ENCODE measurements at regions not wholly inside any gene's neighbourhood (a gene's known extent, or its start where the extent isn't known, plus 50 kb on each side); places are given as distances from the start of the nearest gene placed in this dataset.

DNA sequence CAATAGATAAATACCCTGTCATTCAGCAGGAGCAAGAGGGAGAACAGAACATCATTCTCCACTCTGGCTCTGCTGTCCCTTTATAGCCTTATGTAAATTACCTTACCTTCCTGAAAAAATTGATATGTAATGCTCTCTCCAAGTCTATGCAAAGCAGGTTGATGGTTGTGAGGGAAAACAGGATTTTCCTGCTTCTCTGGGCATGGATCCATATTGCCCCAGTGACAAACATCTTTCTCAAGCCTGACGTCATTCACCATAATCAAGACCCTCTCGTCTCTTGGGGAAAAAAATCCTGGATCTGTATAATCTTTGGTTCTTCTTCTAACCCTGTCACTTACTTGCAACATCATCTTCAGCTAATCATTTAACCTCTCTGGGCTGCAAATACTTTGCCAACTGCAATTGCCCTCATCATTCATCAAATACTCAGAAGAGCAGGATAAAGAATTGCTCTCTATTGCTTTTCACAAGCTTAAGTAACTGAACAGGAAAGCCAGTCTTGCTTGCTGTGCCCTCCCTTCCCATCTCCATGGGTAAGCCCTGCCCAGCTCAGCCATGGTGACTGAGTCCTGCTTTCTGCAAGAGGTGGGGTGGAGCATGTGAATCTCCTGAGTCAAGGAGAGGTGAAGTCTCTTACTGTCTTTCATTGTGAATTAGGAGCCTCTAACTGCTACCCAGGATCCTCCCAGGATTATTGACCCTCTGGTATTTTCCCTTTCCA lies 123.7 kb upstream of the KLF7 start:
- no peaks in the 10 kb centered on the region for H3K4me1 Mint-ChIP-seq
- DNase-seq (ENCODE audit: low spot score in 2 of 2) (no peak), ATAC-seq (replicated peaks; ENCODE audit: extremely low read depth, poor library complexity, severe bottlenecking) (no peak)
- peaks cover 9% of the 10 kb centered on the region for H3K27me3 Mint-ChIP-seq
- no peak overlapping the region for H3K27ac Mint-ChIP-seq (ENCODE audit: low read depth)
- no peak overlapping the region for H3K4me3 Mint-ChIP-seq
- no peaks in the 10 kb centered on the region for H3K36me3 Mint-ChIP-seq (ENCODE audit: insufficient read depth)
- H3K9me3 Mint-ChIP-seq: no peaks in the 10 kb centered on the region

DNA sequence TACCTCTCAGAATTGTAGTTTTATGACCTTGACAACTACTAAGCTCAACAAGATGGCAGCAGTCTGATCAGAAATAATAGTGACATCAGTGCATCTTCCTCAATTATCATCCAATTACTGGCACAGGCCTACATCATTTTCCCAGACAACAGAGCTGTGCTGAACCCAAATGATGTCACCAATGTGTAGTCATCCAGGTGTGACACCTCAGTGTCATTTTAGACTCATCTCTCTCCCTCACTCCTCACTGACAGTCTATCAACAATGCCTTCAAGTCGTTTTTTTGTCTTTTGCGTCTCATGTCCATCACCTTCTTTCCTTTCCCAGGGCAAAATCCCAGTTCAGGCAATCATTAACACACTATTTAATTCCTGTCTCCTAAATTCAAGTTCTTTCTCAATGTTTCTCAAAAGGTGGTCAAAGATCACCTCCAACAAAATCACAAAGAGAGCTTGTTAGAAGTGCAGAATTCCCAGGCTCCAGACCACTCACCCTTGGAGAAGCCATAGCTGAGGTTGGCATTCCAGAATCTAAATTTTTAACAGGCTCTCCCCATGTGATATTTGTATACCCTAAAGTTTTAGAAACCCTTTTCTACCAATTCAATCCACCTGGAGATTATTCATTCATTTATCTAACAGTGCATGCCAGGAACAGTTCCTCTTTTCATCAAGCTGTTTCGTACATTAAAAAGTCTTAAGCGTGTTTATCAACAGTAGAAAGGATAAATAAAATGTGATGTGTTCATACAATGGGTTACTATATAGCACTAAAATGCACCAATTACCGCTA lies 125.3 kb upstream of the KLF7 start:
- ATAC-seq (replicated peaks; ENCODE audit: extremely low read depth, poor library complexity, severe bottlenecking) (no peak), DNase-seq (ENCODE audit: low spot score in 2 of 2) (no peak)
- Mint-ChIP-seq H3K4me1 (no peaks in the 10 kb centered on the region), H3K9me3 (no peaks in the 10 kb centered on the region), H3K36me3 (ENCODE audit: insufficient read depth) (no peaks in the 10 kb centered on the region), H3K4me3 (no peak overlapping the region), H3K27me3 (no peaks in the 10 kb centered on the region), H3K27ac (ENCODE audit: low read depth) (no peak overlapping the region)

GRCh38 chr2:207291625-207292252 lies 126.0 kb upstream of the KLF7 start:
- no peak for ATAC-seq (replicated peaks; ENCODE audit: extremely low read depth, poor library complexity, severe bottlenecking)
- Mint-ChIP-seq H3K27ac (ENCODE audit: low read depth) (no peak overlapping the region), H3K4me1 (no peaks in the 10 kb centered on the region), H3K4me3 (no peak overlapping the region), H3K27me3 (peaks cover 1% of the 10 kb centered on the region), H3K9me3 (no peaks in the 10 kb centered on the region), H3K36me3 (ENCODE audit: insufficient read depth) (no peaks in the 10 kb centered on the region)
- DNase-seq (ENCODE audit: low spot score in 2 of 2): no peak

GRCh38 chr2:207296265-207296948 lies 130.7 kb upstream of the KLF7 start:
- Mint-ChIP-seq H3K27me3 (peaks cover 38% of the 10 kb centered on the region), H3K4me1 (no peaks in the 10 kb centered on the region), H3K4me3 (no peak overlapping the region), H3K27ac (ENCODE audit: low read depth) (no peak overlapping the region), H3K36me3 (ENCODE audit: insufficient read depth) (no peaks in the 10 kb centered on the region), H3K9me3 (no peaks in the 10 kb centered on the region)
- no peak for DNase-seq (ENCODE audit: low spot score in 2 of 2)
- ATAC-seq (replicated peaks; ENCODE audit: extremely low read depth, poor library complexity, severe bottlenecking): no peak

DNA sequence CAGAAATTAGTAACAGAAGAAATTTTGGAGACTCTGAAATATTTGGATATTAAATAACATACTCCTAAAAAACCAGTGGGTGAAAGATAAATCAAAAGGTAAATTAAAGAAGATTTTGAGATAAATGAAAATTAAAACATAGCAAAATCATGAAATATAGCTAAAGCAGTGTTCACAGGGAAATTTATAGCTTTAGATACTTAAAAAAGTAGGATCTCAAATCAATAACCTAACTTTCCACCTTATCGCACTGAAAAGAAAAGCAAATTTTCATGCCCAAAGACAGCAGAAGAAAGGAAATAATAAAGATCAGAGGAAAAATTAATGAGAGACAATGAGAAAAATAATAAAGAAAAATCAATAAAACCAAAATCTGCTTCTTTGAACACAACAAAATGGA lies 135.1 kb upstream of the KLF7 start:
- peaks cover 55% of the 10 kb centered on the region for H3K27me3 Mint-ChIP-seq
- DNase-seq (ENCODE audit: low spot score in 2 of 2) (no peak), ATAC-seq (replicated peaks; ENCODE audit: extremely low read depth, poor library complexity, severe bottlenecking) (no peak)
- no peak overlapping the region for H3K4me3 Mint-ChIP-seq
- H3K27ac Mint-ChIP-seq (ENCODE audit: low read depth): no peak overlapping the region
- no peaks in the 10 kb centered on the region for H3K9me3 Mint-ChIP-seq
- H3K36me3 Mint-ChIP-seq (ENCODE audit: insufficient read depth): no peaks in the 10 kb centered on the region
- no peaks in the 10 kb centered on the region for H3K4me1 Mint-ChIP-seq

DNA sequence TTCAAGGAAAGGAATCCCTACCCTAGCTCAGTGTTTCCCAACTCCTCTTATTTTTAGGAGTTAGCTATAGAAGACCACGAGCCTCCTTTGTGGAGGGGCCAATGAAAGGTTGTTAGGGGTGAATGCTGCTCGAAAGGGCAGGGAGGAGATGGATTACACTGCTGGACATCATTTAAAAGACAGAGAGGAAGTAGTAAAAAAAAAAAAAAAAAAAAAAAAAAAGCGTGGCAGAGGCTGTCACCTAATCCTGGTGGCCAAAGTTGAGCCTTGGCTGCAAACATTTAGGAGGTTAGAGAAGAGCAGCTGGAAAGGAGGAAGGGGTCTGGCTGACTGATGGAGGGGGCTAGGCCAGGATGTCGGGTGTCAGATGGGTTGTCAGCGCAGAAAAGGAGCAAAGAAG lies 139.0 kb upstream of the KLF7 start:
- Mint-ChIP-seq H3K27ac (ENCODE audit: low read depth) (no peak overlapping the region), H3K9me3 (no peaks in the 10 kb centered on the region), H3K27me3 (peaks cover 33% of the 10 kb centered on the region), H3K4me3 (no peak overlapping the region), H3K4me1 (no peaks in the 10 kb centered on the region), H3K36me3 (ENCODE audit: insufficient read depth) (no peaks in the 10 kb centered on the region)
- DNase-seq (ENCODE audit: low spot score in 2 of 2): no peak
- ATAC-seq (replicated peaks; ENCODE audit: extremely low read depth, poor library complexity, severe bottlenecking): no peak

DNA sequence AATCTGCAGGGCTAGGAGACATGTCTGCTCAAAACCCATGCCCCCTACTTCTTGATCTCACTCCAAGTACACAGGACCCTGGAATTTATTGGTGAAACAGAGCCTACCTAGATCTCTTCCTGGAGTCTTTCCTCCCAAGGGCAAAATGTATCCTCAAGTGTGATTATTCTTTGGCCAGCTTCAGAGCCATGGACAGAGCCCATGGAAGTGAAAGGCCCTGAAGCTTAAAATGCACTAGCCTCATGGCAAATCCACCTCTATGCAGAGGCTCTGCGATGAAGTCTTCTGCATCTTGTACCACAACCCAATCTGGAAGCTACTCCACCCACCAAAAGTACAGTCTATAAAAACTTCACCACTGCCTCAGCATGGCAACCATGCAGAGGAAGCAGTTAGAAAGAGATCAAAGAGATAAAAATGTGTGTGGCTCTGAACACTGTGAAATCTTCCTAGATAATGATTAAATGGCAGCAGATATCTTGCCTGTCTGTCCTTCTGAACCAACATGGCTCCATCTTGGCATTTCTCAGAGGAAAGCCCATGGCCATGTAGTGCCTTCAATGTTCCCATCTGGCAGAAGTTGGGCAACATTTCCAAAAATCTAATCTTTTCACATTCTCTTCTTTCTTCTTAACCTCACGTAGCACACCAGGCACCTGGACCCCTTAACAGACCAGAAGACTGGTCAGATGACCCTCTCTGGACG lies 142.9 kb upstream of the KLF7 start:
- Mint-ChIP-seq H3K4me1 (no peaks in the 10 kb centered on the region), H3K9me3 (no peaks in the 10 kb centered on the region), H3K27me3 (peaks cover 20% of the 10 kb centered on the region), H3K27ac (ENCODE audit: low read depth) (no peak overlapping the region), H3K4me3 (no peak overlapping the region), H3K36me3 (ENCODE audit: insufficient read depth) (no peaks in the 10 kb centered on the region)
- ATAC-seq (replicated peaks; ENCODE audit: extremely low read depth, poor library complexity, severe bottlenecking) (no peak), DNase-seq (ENCODE audit: low spot score in 2 of 2) (no peak)

- H3K36me3 Mint-ChIP-seq (ENCODE audit: insufficient read depth): no peaks in the 10 kb centered on the region
- H3K4me3 Mint-ChIP-seq: no peak overlapping the region
- no peaks in the 10 kb centered on the region for H3K9me3 Mint-ChIP-seq
- H3K27ac Mint-ChIP-seq (ENCODE audit: low read depth): no peak overlapping the region
- no peaks in the 10 kb centered on the region for H3K27me3 Mint-ChIP-seq
- no peaks in the 10 kb centered on the region for H3K4me1 Mint-ChIP-seq
- ATAC-seq (replicated peaks; ENCODE audit: extremely low read depth, poor library complexity, severe bottlenecking) (no peak), DNase-seq (ENCODE audit: low spot score in 2 of 2) (no peak)
Measured at GRCh38 chr2:207311316-207312005, 145.7 kb upstream of the KLF7 start.

DNA sequence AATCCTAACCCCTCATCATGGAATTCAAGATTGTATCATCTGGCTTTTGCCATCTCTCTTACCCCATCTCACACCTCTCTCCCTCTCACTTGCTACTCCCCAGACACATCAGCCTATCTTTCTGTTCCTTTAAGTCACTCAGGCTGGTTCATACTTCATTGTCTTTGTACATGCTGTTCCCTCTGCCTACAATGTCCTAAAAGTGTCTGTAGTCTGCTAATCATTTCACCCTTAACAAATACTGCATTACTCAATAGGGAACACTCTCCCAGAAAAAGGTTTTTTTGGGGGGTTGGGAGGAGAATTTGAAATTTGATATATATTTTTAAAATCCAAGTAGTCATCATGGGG lies 146.2 kb upstream of the KLF7 start:
- no peaks in the 10 kb centered on the region for H3K9me3 Mint-ChIP-seq
- H3K27me3 Mint-ChIP-seq: peaks cover under 1% of the 10 kb centered on the region
- H3K4me1 Mint-ChIP-seq: no peaks in the 10 kb centered on the region
- H3K27ac Mint-ChIP-seq (ENCODE audit: low read depth): no peak overlapping the region
- no peak for DNase-seq (ENCODE audit: low spot score in 2 of 2)
- no peak overlapping the region for H3K4me3 Mint-ChIP-seq
- H3K36me3 Mint-ChIP-seq (ENCODE audit: insufficient read depth): no peaks in the 10 kb centered on the region
- no peak for ATAC-seq (replicated peaks; ENCODE audit: extremely low read depth, poor library complexity, severe bottlenecking)

GRCh38 chr2:207313947-207314346 lies 148.2 kb upstream of the KLF7 start:
- H3K27me3 Mint-ChIP-seq: peaks cover 17% of the 10 kb centered on the region
- no peaks in the 10 kb centered on the region for H3K4me1 Mint-ChIP-seq
- H3K27ac Mint-ChIP-seq (ENCODE audit: low read depth): no peak overlapping the region
- no peaks in the 10 kb centered on the region for H3K36me3 Mint-ChIP-seq (ENCODE audit: insufficient read depth)
- H3K9me3 Mint-ChIP-seq: no peaks in the 10 kb centered on the region
- no peak overlapping the region for H3K4me3 Mint-ChIP-seq
- DNase-seq (ENCODE audit: low spot score in 2 of 2) (no peak), ATAC-seq (replicated peaks; ENCODE audit: extremely low read depth, poor library complexity, severe bottlenecking) (no peak)

DNA sequence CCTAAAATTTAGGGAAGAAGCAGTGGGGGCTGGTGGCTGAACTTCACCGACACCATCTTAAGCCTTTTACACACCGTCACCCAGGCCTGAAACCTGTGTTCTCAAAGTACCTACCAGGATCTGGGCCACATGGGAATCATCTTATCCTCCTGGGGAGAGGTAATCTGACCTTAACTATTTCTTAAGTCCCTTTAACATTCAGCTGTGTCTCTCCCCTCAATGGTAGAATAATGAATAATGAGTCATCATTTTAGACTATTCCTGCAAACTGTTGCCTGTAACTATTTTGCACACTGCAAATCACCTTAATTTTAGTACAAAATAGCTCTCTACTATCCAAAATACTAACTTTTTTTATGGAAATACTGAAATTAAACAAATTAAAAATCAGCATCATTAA lies 149.4 kb upstream of the KLF7 start:
- H3K4me1 Mint-ChIP-seq: no peaks in the 10 kb centered on the region
- no peaks in the 10 kb centered on the region for H3K36me3 Mint-ChIP-seq (ENCODE audit: insufficient read depth)
- H3K27ac Mint-ChIP-seq (ENCODE audit: low read depth): no peak overlapping the region
- no peak overlapping the region for H3K4me3 Mint-ChIP-seq
- no peak for ATAC-seq (replicated peaks; ENCODE audit: extremely low read depth, poor library complexity, severe bottlenecking)
- H3K9me3 Mint-ChIP-seq: no peaks in the 10 kb centered on the region
- DNase-seq (ENCODE audit: low spot score in 2 of 2): no peak
- H3K27me3 Mint-ChIP-seq: peaks cover 25% of the 10 kb centered on the region

GRCh38 chr2:207316484-207316883 lies 150.7 kb upstream of the KLF7 start:
- ATAC-seq (replicated peaks; ENCODE audit: extremely low read depth, poor library complexity, severe bottlenecking): no peak
- no peaks in the 10 kb centered on the region for H3K4me1 Mint-ChIP-seq
- H3K4me3 Mint-ChIP-seq: no peak overlapping the region
- DNase-seq (ENCODE audit: low spot score in 2 of 2): no peak
- no peaks in the 10 kb centered on the region for H3K9me3 Mint-ChIP-seq
- no peak overlapping the region for H3K27ac Mint-ChIP-seq (ENCODE audit: low read depth)
- peaks cover 30% of the 10 kb centered on the region for H3K27me3 Mint-ChIP-seq
- H3K36me3 Mint-ChIP-seq (ENCODE audit: insufficient read depth): no peaks in the 10 kb centered on the region

Measured in central memory CD8-positive, alpha-beta T cell (primary cell).